HG02870 (cell line): ENCODE measurements at regions not wholly inside any gene's neighbourhood (a gene's known extent, or its start where the extent isn't known, plus 50 kb on each side); places are given as distances from the start of the nearest gene placed in this dataset.
"Not testable (repeated sequence)": the region's sequence is repeated elsewhere in the genome, so short reads cannot be mapped to it uniquely, and the experiment has no call there.

Experiments used
- ATAC-seq: cut with Tn5 transposase; IDR thresholded peaks from one replicate; pipeline ENCODE4 v1.9.1; 2021; ENCODE audit warnings: mild to moderate bottlenecking, moderate library complexity; ENCODE audit not compliant: unreplicated experiment

DNA sequence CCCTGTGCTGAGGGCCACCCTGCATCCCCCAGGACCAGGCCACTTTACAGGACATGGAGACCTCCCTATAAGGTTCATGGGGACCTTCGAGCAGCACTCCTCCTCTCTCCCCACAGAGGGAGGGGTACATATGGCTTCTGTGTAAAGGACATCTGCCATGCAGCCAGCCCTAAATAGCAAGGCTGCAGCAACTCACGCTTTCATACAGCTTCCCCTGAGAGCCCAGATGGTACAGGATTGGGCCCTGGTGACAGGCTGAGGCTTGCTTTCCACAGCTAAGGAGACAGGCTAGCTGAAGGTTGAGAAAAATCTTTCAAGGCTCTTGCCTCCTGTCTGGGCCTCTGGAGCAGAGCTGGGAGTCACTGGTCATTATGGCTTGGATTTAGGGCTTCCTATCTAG, 147.0 kb upstream of the ZNF366 start:
- ATAC-seq, result no peak

DNA sequence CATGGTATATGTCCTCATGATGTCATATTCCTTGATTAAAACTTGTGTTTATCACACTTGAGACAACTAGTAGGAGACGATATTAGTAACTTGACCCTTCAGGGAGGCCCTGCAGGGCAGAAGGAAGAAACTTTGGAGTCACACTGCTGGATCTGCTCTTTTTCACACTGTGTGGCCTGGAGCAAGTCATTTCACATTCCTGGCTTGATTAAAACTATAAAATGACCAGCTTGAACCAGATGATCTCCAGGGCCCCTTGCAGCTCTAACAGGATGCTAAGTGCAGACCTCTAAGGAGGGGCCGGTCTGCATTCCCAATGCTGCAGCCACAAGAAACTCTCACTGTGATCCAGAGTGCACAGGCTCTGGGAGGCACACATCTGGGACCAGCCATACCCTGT, 146.4 kb upstream of the ZNF366 start:
- no peak for ATAC-seq

- ATAC-seq, result no peak
Observed at GRCh38 chr5:72651779-72652178, 144.6 kb upstream of the ZNF366 start.

DNA sequence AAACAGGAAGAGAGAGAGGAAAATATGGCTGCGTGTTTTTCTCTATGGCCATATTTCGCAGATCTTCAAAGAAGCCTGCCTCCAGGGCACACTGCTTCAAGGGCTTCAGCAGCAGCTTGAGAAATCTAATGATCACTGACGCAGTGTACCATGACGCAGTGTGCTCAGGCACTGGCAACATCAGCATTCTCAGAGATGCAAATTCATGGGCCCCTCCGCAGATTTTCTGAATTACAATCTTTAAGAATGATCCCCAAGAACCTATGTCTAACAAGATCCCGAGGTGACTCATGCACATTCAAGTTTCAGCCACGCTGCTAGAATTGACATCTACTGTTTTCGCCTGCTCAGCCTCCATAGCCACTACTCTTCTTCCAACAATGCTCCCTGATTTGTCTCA, 143.9 kb upstream of the ZNF366 start:
- no peak for ATAC-seq

GRCh38 chr5:72649449-72649848, 142.2 kb upstream of the ZNF366 start:
- ATAC-seq, result no peak

DNA sequence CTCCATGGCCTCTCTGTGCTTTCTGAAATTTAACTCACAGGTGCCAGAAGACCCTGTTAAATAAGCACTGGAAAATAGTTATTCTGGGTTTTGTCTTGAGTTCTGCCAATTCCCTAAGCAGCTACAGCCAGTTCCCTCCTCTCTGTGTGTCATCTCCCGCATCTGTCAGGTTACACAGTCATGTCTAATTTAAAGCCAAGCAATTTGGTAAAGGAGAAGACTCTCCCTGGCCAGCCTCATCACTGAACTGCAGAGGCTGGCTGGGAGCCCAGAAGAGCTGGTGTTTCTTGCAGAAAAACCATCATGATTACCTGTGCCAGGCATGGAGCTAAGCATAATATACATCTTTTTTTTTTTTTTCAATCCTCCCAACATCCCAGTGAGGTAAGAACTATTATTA, 141.3 kb upstream of the ZNF366 start:
- ATAC-seq, result no peak

DNA sequence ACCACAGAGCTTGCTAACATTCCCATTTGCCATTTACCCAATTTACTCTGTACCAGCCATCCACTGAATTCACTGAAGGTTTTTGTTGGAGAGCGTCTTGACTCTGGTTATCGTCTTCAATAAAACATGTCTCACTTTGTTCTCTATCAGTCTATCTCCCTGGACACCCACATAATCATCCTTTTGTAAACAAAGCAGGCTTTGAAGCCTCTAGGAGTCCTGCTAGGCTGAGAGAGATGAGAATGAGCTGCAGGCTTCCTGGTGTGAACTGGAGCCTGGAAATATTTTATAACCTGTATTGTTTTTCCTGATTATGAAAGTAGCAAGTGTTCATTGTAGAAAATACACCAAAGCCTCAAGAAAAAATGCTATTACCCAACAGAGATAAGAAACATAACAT, 140.6 kb upstream of the ZNF366 start:
- ATAC-seq, result no peak

DNA sequence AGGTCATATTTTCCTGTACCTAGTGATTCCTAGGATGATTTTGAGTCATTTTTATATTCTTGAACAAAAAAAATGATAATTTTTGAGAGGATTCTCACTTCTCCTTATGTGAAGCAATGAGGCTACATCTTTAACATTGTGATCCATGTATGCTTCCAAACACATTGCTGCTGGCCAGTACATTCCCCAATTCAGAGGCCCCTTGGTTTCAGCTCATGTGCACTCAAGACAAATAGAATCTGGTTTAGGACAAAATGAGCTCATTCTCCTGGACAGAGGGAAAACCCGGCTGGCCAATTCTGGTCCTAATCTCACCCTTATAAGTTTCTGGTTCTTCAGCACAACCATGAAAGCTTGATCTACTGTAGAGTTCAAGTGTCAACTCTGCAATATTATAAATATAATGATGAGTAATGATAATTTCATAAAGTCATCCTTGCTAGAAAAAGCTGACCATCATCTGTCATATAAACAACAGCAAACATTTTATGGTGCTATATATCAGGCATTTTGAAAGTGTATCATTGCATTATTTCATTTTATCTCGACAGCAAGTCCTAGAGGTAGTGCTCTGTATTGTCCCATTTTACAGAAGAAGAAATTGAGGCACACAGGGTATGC, 139.1 kb upstream of the ZNF366 start:
- no peak for ATAC-seq

DNA sequence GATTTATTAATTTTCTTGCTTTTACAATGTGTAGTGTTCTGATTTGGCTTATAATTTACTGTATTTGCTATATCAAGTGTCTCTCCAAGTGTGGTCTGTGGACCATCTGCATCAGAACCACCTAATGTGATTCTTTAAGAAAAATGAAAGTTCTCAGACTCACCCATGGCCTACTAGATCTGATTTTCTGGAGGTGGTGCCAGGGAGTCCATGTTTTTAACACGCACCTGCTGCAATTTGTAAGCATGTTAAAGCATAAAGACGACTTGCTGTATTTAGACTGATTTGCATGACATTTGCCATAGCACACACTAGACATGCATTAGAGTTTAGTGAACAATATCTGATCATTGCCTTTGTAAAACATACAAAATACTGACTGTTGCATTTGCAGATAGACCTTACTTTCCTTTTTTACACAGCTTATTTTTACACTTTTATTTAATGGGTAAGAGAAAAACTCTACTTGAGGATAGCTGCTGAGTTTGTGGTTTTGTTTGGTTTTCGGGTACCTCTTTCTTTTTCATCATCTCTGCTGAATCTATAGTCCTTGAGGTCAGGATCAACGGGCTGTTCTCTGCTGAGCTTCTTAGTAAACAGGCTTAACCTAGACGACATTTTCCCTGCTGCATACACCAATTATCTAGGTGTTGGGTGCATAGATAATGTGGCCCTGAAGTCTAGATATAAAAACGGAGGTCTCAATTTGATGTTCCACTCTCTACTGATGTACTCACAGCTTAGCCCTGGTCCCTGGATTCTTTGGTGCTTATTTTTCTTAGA, 138.0 kb upstream of the ZNF366 start:
- no peak for ATAC-seq

- ATAC-seq, result no peak
Observed at GRCh38 chr5:72644296-72644695, 137.1 kb upstream of the ZNF366 start.

GRCh38 chr5:72641164-72641563, 134.0 kb upstream of the ZNF366 start:
- ATAC-seq, result no peak

DNA sequence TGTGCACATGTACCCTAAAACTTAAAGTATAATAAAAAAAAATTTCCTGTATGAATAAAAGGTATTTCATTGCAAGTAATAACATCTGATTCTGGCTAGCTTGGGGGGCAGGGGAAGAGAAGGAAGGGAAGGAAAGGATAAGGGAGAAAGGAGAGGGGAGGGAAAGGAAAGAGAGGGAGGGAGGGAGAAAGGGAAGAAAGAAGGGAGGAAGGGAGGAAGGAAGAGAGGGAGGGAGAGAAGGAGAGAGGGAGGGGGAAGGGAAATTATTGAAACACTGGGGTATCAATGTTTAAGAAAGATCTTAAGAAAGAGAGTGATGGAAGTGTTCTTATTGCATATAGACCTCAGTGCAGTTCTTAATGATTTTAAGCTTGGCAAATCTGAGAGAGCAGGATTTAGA, 129.8 kb upstream of the ZNF366 start:
- no peak for ATAC-seq

GRCh38 chr5:72636565-72636964, 129.4 kb upstream of the ZNF366 start:
- not testable (repeated sequence) for ATAC-seq

DNA sequence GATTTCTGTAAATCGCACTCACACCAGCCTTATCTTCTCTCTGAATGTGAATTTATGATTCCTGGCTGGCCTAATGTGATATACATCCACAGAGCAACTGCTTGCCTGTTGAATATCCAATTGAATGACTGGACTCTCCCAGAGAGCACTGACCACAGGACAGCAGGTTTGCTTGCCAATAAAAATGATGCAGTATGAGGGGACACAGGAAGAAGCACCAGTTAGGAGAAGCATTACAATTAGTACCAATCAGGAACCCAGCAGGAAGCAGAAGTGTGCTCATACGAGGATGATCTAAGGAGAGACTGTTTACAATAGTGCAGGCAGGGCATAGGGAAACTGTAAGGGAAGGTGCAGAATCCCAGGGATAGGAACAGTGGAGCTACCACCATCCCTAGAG, 127.2 kb upstream of the ZNF366 start:
- no peak for ATAC-seq

- ATAC-seq, result no peak
Observed at GRCh38 chr5:72633649-72634048, 126.4 kb upstream of the ZNF366 start.

- ATAC-seq, result no peak
Observed at GRCh38 chr5:72633041-72633445, 125.8 kb upstream of the ZNF366 start.

- no peak for ATAC-seq
Observed at GRCh38 chr5:72630721-72631120, 123.5 kb upstream of the ZNF366 start.

DNA sequence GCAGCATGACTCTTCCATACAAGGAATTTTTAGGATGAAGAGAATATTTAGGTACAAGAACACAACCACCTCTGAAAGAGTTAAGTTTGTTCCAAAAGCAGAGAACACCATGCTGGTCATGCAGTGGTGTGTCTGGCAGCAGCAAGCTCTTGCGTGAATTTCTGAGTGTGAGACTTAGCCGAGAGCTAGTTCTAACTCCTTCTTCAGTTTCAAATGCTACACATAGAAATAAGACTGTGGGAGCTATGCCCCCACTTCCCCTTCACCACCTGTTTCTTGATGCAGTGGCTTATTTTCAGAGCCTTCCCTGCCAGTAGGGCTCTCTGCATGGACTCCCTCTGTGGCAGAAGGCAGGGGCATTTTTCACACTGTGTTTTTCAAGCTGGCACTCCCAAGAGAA, 122.9 kb upstream of the ZNF366 start:
- no peak for ATAC-seq

GRCh38 chr5:72628771-72629371, 121.7 kb upstream of the ZNF366 start:
- no peak for ATAC-seq

- no peak for ATAC-seq
Observed at GRCh38 chr5:72625332-72625731, 118.1 kb upstream of the ZNF366 start.

DNA sequence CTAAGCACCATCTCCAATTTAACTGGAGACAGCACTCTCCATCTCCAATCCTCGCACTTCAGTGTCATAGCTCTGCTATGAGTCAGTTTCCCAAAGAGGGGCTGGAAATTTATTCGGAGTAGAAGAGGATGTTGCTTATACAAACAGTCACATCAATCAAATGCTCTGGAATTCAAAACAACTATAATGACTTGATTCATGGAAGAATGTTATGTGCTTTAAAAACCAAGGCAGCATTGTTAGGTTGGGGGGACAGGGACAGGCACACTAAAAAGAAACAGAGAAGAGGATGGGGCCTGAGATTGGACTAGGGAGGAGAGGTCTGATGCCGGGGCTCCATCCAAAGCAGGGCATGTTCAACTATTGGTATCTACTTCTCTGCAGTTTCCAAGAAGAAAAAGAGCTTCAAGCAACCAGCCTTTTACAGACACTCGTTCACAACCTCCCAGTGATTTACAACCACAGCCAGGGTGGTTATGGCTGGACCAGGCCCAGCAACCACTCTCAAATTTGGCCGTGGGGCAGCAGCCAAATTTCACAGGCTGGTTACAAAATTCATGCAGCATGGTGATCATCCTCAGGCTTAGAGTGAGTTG, 117.5 kb upstream of the ZNF366 start:
- ATAC-seq, result no peak

GRCh38 chr5:72623936-72624335, 116.7 kb upstream of the ZNF366 start:
- no peak for ATAC-seq
